Common myeloid progenitor, CD34-positive (primary cell): ENCODE measurements at regions not wholly inside any gene's neighbourhood (a gene's known extent, or its start where the extent isn't known, plus 50 kb on each side); places are given as distances from the start of the nearest gene placed in this dataset.

Experiments used
- CTCF ChIA-PET: fragments of 350-600 bp; sonication (Branson Sonifier 250); formaldehyde crosslinking; loops from one replicate; lab custom pipeline; 2021; ENCODE audit warnings: antibody characterized with exemption; lab: Charles Lee
- POLR2A ChIA-PET: fragments of 350-600 bp; sonication (Branson Sonifier 250); formaldehyde crosslinking; loops from one replicate; lab custom pipeline; 2021; ENCODE audit warnings: antibody characterized with exemption; lab: Charles Lee
- DNase-seq, 3 donors: peaks; one replicate each; pipeline versions ENCODE4 v3.0.0 to v3.0.0-alpha.2; 2013
- H3K27ac ChIP-seq, 2 experiments: 1 replicate in 1 of 2; 2 replicates in 1 of 2; pipeline ENCODE4 v1.7.0; 2013; ENCODE audit warnings: inconsistent platforms in 2 of 2, low read length in 2 of 2, mild to moderate bottlenecking in 2 of 2, low read depth in 1 of 2, moderate library complexity in 1 of 2; ENCODE audit not compliant: severe bottlenecking in 2 of 2, insufficient read depth in 1 of 2, poor library complexity in 1 of 2
- H3K27me3 ChIP-seq, 5 experiments: replicated peaks in 2 of 5; 1 replicate in 3 of 5; 2 replicates in 2 of 5; pipeline versions ENCODE4 v1.6.1 to v1.7.0; 2013; ENCODE audit warnings: low read length in 4 of 5, mild to moderate bottlenecking in 2 of 5, moderate library complexity in 2 of 5, inconsistent platforms in 1 of 5; ENCODE audit not compliant: insufficient read depth in 5 of 5, control insufficient read depth in 4 of 5
- H3K36me3 ChIP-seq, 4 experiments: 1 replicate in 2 of 4; 2 replicates in 2 of 4; pipeline versions ENCODE4 v1.6.1 to v1.7.0; 2013; ENCODE audit warnings: low read length in 3 of 4, control low read depth in 1 of 4, mild to moderate bottlenecking in 1 of 4; ENCODE audit not compliant: control insufficient read depth in 4 of 4, insufficient read depth in 4 of 4
- H3K4me1 ChIP-seq, 4 experiments: 1 replicate in 3 of 4; 2 replicates in 1 of 4; pipeline versions ENCODE4 v1.6.1 to v1.7.1; 2013; ENCODE audit warnings: low read length in 3 of 4, mild to moderate bottlenecking in 3 of 4, control low read depth in 1 of 4, inconsistent platforms in 1 of 4, moderate library complexity in 1 of 4; ENCODE audit not compliant: control insufficient read depth in 4 of 4, insufficient read depth in 4 of 4; ENCODE audit errors: control extremely low read depth in 1 of 4
- H3K4me3 ChIP-seq, 7 experiments: 1 replicate in 4 of 7; 2 replicates in 3 of 7; pipeline versions ENCODE4 v1.5.1 to v1.7.0; 2013; ENCODE audit warnings: mild to moderate bottlenecking in 7 of 7, low read length in 6 of 7, moderate library complexity in 6 of 7, inconsistent platforms in 2 of 7, low read depth in 2 of 7, control low read depth in 1 of 7; ENCODE audit not compliant: insufficient read depth in 4 of 7, control insufficient read depth in 1 of 7; ENCODE audit errors: extremely low read depth in 1 of 7
- H3K9me3 ChIP-seq, 5 experiments: 1 replicate in 4 of 5; 2 replicates in 1 of 5; pipeline versions ENCODE4 v1.6.1 to v1.7.1; 2013; ENCODE audit warnings: low read length in 4 of 5, mild to moderate bottlenecking in 2 of 5, inconsistent platforms in 1 of 5, low read depth in 1 of 5, moderate library complexity in 1 of 5; ENCODE audit not compliant: control insufficient read depth in 4 of 5, insufficient read depth in 2 of 5; ENCODE audit errors: control extremely low read depth in 1 of 5
- WGBS: methylation state at CpG from one replicate; pipeline ENCODE4 v1.1.5; 2013; ENCODE audit not compliant: insufficient coverage; 5-methylcytosine and 5-hydroxymethylcytosine counted together

DNA sequence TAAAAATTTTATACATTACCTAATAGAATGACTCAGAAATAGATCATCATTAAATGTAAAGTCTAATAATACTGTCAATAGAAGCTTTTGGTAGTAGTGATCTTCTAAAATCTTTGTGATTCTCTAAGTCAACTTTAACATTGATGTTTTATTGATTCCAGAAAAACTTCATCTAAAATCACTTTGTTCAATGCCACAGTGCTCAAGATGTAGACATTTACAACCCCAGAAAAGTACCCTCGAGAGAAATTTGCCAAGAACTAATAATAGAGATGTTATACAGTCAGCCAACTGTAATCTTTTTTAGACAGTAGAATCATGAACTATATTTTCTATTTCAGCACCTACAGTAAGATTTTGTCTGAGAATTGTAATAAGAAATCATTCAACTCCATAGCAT lies 369.2 kb upstream of the AKR1E2 start:
- no peaks in the 10 kb centered on the region for H3K36me3 ChIP-seq
- H3K27me3 ChIP-seq, result no peaks in the 10 kb centered on the region
- POLR2A ChIA-PET, result no interaction called here
- CTCF ChIA-PET, result no interaction called here
- no peak overlapping the region for H3K27ac ChIP-seq
- no CpG with 5 or more reads among the region's 1 CpG for WGBS
- peaks cover 4 to 24% (median 9%) of the 10 kb centered on the region in 4 experiments for H3K4me1 ChIP-seq
- no peak for DNase-seq
- H3K9me3 ChIP-seq, result no peaks in the 10 kb centered on the region
- no peak overlapping the region for H3K4me3 ChIP-seq

DNA sequence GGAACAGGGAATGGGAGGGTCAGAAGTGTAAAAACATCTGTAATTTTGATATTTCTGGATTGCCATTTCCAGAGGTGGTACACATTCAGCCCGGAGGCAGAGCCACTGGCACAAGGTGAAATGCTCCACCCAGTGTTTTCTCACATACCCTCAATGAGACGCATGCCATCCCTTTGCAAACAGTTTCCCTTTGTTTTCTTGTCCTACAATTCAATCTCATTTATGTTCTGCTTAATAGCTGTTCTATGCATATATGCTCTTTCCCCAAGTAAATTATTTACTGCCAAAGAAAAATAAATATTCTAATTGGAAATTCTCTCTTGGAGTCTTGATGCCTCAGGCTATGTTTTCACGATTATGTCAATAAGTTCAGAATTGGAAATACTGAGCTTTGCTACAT lies 369.7 kb upstream of the AKR1E2 start:
- no peak overlapping the region for H3K27ac ChIP-seq
- H3K4me3 ChIP-seq, result no peak overlapping the region
- POLR2A ChIA-PET, result no interaction called here
- H3K4me1 ChIP-seq, result peaks cover 6 to 29% (median 13%) of the 10 kb centered on the region in 4 experiments
- H3K9me3 ChIP-seq, result no peaks in the 10 kb centered on the region
- no peak for DNase-seq
- no peaks in the 10 kb centered on the region for H3K27me3 ChIP-seq
- no peaks in the 10 kb centered on the region for H3K36me3 ChIP-seq
- CTCF ChIA-PET, result no interaction called here
- WGBS, result 90% methylated on average over 2 of the region's 3 CpGs

DNA sequence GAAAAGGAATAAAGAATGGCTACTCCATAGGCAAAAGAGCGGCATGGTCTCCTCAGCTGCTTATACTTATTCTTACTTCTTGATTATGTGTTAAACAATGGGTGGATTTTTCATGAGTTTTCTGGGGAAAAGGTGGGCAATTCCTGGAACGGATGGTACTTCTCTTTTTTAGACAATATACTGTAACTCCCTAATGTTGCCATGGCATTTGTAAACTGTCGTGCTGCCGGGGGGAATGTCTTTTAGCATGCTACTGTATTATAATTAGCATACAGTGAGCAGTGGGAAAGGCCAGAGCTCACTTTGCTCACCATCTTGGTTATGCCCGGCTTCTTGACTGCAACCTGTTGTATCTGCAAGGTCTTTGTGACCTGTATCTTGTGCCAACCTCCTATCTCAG lies 372.1 kb upstream of the AKR1E2 start:
- Histone ChIP-seq H3K9me3 (no peaks in the 10 kb centered on the region), H3K27ac (no peak overlapping the region), H3K36me3 (no peaks in the 10 kb centered on the region), H3K4me1 (peaks cover 6 to 41% (median 25%) of the 10 kb centered on the region in 4 experiments), H3K27me3 (no peaks in the 10 kb centered on the region), H3K4me3 (no peak overlapping the region)
- ChIA-PET CTCF (no interaction called here), POLR2A (no interaction called here)
- peak in 2 of 3 donors; percentile 30 to 35 for DNase-seq
- 100% methylated on average over 2 of the region's 5 CpGs for WGBS

DNA sequence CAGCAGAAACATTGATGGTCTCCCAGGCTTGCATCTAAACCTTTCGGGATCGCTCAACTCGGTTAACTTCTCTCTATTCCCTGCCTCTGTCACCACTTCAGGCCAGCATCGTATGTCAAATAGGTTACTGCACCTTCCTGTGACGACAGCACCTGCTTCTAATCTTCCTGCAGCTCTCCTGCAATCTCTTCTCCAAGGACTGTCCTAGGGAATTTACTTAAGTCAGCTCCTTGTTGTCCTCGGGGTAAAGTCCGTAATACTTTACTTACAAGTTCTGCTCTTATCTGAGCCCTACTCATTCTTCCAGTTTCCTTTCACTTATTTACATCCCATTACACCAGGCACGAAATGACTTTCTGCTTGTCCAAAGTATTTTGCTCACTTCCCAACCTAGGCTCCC lies 372.7 kb upstream of the AKR1E2 start:
- H3K36me3 ChIP-seq, result no peaks in the 10 kb centered on the region
- H3K4me3 ChIP-seq, result no peak overlapping the region
- ChIA-PET POLR2A (no interaction called here), CTCF (no interaction called here)
- 76% methylated on average over 8 of the region's 8 CpGs for WGBS
- no peaks in the 10 kb centered on the region for H3K27me3 ChIP-seq
- no peak for DNase-seq
- H3K27ac ChIP-seq, result no peak overlapping the region
- no peaks in the 10 kb centered on the region for H3K9me3 ChIP-seq
- peaks cover 6 to 41% (median 25%) of the 10 kb centered on the region in 4 experiments for H3K4me1 ChIP-seq

DNA sequence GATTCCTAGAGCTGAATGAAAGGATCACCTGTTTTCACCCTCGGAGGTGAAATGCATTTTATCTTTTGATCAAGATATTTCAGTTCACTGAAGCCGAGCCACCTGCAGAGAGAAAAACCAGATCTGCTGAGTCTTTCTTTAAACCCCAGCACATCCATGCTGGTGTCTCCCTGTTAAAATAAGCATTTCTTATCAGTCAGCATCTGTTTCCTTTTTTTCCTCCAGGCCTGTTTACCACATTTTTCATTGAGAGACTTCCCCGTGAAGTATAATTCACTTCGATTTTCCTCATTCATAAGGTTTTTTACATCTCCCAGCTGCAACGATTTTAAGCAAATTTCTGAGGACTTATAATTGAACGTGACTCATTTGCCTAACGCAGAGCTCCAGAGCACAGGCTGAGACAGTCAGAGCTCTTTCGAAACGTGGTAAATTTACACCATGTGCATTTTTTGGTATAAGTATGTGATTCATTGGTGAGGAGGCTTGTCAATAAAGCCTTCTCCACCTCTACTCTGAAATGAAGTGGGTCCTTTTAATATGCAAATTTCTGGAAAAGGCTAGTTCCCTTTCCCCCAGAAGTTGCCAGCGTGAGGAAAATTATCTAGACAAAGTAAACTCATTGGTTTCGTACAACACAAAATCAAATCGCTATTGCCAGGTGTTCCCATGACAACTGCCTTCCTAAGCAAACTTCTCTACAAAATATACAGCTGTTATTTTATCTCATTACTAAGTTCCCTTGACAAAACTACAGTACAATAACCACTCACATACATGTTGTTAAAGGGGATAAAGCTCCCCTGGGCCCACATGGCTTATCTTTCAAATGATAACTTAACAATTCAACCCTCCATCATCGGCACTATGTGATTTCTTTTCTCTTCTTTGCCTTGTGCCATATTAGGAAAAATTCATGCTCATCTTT lies 374.8 kb upstream of the AKR1E2 start:
- DNase-seq, result peak; percentile 89 to 97 (median 95)
- peak overlapping the region in 5 of 7 experiments; percentile 5 to 57 (median 26) for H3K4me3 ChIP-seq
- POLR2A ChIA-PET, result interaction anchor here (0.9 kb wide), 1 partner anchor 666 kb away, joined by 3 read pairs; the partner anchor contains the start of gene KLF6
- peak overlapping the region; percentile 71 to 85 for H3K27ac ChIP-seq
- no peaks in the 10 kb centered on the region for H3K9me3 ChIP-seq
- CTCF ChIA-PET, result interaction anchor here (1.1 to 1.3 kb wide), 2 partner anchors 14 to 18 kb away, joined by 3 read pairs; no protein-coding TSS in a partner anchor
- no peaks in the 10 kb centered on the region for H3K27me3 ChIP-seq
- 3% methylated on average over 10 of the region's 13 CpGs for WGBS
- H3K4me1 ChIP-seq, result peaks cover 6 to 46% (median 26%) of the 10 kb centered on the region in 4 experiments
- H3K36me3 ChIP-seq, result no peaks in the 10 kb centered on the region

DNA sequence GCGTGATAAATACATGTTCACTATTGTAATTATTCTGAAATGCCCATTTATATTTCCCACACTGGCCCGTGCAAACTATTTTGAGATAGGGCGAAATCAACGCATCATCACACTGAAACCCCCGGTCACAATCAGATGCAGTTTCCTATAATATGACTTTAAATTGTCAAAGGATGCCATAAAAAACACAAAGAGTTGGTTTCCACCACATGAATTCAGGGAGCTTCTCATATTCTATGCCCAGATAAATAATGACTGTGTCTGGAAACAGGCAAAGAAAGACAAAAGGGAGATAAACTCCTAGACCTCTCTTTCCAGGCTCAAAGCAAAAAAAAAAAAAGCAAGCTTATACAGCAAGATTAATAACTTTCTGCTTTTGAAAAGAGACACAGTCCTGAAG lies 375.8 kb upstream of the AKR1E2 start:
- Histone ChIP-seq H3K4me3 (no peak overlapping the region), H3K4me1 (peaks cover 6 to 46% (median 26%) of the 10 kb centered on the region in 4 experiments), H3K27me3 (no peaks in the 10 kb centered on the region), H3K9me3 (no peaks in the 10 kb centered on the region), H3K27ac (no peak overlapping the region), H3K36me3 (no peaks in the 10 kb centered on the region)
- ChIA-PET POLR2A (no interaction called here), CTCF (no interaction called here)
- 100% methylated on average over 3 of the region's 5 CpGs for WGBS
- no peak for DNase-seq

DNA sequence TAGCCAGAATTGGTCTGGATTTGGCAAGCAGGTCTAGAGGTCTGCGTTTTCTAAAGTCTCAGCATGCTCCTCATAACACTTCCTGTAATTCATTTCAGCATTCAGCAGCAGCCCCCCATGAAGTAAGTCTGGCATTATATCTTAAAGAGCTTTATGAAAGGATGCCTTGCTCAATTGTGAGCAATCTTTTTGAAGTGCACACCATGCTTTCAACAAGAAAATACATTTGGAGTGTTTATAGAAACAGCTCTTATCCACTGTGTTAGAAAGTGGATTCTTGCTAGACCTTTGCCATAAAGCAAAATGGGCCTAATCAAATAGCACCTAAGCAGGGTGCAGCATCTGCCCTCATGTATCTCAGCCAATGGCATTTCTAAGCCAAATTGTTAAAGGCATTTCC lies 378.0 kb upstream of the AKR1E2 start:
- Histone ChIP-seq H3K4me1 (peaks cover 6 to 32% (median 21%) of the 10 kb centered on the region in 4 experiments), H3K4me3 (no peak overlapping the region), H3K36me3 (no peaks in the 10 kb centered on the region), H3K9me3 (peaks cover 0 to 5% (median 3%) of the 10 kb centered on the region in 5 experiments), H3K27ac (no peak overlapping the region), H3K27me3 (no peaks in the 10 kb centered on the region)
- whole genome bisulfite sequencing, result 14% methylated on average over 1 of the region's 1 CpG
- ChIA-PET CTCF (no interaction called here), POLR2A (no interaction called here)
- DNase-seq, result peak in 2 of 3 donors; percentile 18 to 31
